CD4-positive, alpha-beta T cell treated with Interleukin-6 at 100 ng/mL for 8 hours (primary cell): ENCODE measurements at regions not wholly inside any gene's neighbourhood (a gene's known extent, or its start where the extent isn't known, plus 50 kb on each side); places are given as distances from the start of the nearest gene placed in this dataset.

Experiments used
- DNase-seq: peaks from one replicate; pipeline ENCODE4 v3.0.0-alpha.2; 2020; ENCODE audit warnings: mixed read lengths, low spot score

- DNase-seq: no peak
These were observed 433.1 kb upstream of the HS6ST1 start for GRCh38 chr2:128751746-128752145.

- no peak for DNase-seq
These were observed 434.1 kb upstream of the HS6ST1 start for GRCh38 chr2:128752691-128753263.

GRCh38 chr2:128753321-128753720 is 434.7 kb upstream of the HS6ST1 start:
- no peak for DNase-seq

- DNase-seq: no peak
These were observed 435.1 kb upstream of the HS6ST1 start for GRCh38 chr2:128753800-128754199.

- DNase-seq: no peak
These were observed 435.6 kb upstream of the HS6ST1 start for GRCh38 chr2:128754246-128754724.

- no peak for DNase-seq
These were observed 437.2 kb upstream of the HS6ST1 start for GRCh38 chr2:128755695-128756364.

GRCh38 chr2:128756365-128756717 is 437.7 kb upstream of the HS6ST1 start:
- no peak for DNase-seq

GRCh38 chr2:128765811-128766210 is 447.1 kb upstream of the HS6ST1 start:
- no peak for DNase-seq

GRCh38 chr2:128768041-128768440 is 449.4 kb upstream of the HS6ST1 start:
- no peak for DNase-seq

- no peak for DNase-seq
These were observed 450.9 kb upstream of the HS6ST1 start for GRCh38 chr2:128769457-128770142.

GRCh38 chr2:128770143-128771085 is 451.7 kb upstream of the HS6ST1 start:
- DNase-seq: no peak

GRCh38 chr2:128771401-128771800 is 452.7 kb upstream of the HS6ST1 start:
- DNase-seq: no peak

- DNase-seq: no peak
These were observed 454.0 kb upstream of the HS6ST1 start for GRCh38 chr2:128772671-128773070.

GRCh38 chr2:128773641-128774319 is 455.1 kb upstream of the HS6ST1 start:
- no peak for DNase-seq

GRCh38 chr2:128774320-128775216 is 455.9 kb upstream of the HS6ST1 start:
- no peak for DNase-seq

GRCh38 chr2:128775217-128775913 is 456.7 kb upstream of the HS6ST1 start:
- DNase-seq: no peak

- DNase-seq: no peak
These were observed 457.2 kb upstream of the HS6ST1 start for GRCh38 chr2:128775914-128776285.

GRCh38 chr2:128776461-128777195 is 458.0 kb upstream of the HS6ST1 start:
- DNase-seq: no peak
